Stimulated activated CD8-positive, alpha-beta memory T cell treated with anti-CD3 and anti-CD28 coated beads, Interleukin-4, amount 100 ng/mL, for 24 hours (primary cell): ENCODE measurements at regions not wholly inside any gene's neighbourhood (a gene's known extent, or its start where the extent isn't known, plus 50 kb on each side); places are given as distances from the start of the nearest gene placed in this dataset.

Experiments used
- DNase-seq: peaks from one replicate; pipeline ENCODE4 v3.0.0-alpha.2; 2020; ENCODE audit warnings: low read depth

DNA sequence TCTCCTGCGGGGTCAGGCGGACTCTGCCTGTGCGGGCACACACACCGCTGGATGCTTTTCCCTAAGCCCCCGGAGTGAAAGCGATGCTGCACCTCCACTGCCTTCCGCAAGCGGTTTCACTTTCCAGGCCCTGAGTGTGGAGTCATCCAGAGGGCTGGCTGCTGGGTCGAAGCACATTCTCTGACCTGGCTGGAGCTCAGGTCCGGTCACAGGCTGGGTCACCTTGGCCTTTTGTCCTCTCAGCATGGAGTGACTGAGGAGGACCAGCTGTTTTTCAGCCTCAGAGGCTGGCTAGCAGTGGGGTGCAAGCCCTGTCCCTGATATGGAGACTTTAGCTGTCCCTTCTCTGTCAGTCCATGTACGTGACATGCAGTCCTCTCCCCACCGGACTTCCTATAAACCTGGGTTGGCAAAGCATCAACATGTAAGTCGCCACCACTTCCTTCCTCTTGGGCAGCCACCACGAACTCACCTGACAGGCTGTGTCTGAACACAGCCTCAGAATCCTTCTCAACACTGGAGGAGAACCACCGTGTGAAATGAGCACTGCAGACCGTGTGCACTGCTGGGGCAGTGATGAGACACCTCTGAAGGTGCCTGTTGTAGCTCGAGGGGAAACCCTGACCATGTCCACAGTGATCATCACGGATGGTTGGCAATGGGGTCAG is 51.3 kb downstream of the GADD45G start:
- no peak for DNase-seq

DNA sequence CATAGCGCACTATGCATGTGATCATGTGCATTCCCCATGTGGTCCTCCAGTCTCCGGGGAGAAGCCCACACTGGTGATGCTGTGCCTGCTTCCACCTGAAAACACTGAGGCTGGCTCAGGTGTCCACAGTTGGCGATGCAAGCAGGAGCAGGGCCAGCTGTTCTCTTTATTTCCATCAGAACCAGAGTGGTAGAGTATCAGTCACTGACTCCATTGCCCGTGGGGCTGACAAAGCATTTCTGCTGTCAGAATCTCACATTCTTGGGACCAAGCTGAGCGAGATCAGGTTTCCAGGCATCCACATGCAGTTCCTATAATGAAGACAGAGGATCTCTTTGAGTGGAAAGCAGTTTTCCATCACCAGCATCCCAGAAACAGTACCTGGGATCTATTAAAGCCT is 52.5 kb downstream of the GADD45G start:
- no peak for DNase-seq

DNA sequence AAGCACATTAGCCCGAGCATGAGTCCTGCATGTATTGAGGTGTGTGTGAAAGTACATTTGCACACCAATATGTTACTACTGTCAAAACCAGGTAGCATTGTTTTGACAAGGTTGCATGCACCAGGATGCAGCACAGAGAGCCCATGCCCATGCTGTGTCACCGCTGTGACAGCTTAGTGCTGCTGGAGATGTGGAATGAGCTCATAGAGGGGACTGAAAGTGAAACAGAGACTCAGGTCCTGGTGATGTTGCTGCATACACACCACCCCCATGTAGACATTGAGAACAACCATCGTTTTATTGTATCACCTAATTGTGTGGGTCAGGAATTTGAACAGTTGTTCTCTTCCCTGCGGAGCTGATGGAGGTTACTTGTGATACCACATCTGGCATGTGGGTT is 53.0 kb downstream of the GADD45G start:
- DNase-seq: no peak

DNA sequence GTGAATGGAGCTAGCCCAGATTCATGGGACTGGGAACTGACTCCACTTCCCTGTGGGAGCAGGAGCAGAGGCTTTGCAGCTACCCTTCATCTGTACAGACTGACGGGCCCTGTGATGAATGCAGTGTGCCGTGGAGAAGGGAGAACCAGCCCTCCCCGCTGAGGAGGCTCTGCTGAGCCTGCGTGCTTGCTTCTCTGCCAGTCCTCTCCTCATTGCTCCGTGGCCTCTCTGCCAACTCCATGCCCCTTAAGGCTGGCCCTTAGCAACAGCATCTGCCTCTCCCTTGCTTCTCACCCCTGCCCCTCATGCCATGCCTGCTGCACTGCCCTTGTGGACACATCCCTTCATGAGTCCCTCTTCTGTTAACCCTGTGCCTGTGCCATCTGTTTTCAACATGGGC is 53.6 kb downstream of the GADD45G start:
- DNase-seq: no peak

DNA sequence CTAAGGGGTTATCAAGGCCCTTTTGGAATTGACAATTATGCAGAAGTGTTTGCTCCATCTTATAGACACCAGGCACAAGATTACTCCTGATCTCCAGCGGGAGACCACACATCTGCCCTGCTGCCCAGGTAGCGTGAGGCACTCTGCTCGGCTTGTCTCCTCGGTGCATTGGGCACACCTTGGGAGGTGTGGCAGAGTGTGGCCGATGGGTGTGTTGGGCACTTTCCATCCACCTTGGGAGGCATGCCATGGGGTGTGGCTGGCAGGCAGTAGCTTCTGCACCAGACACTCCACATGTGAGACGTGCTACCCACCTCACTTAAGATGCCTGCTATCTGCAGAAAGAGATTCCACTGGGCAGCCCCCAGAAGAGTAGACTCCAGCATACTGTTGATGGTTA is 54.1 kb downstream of the GADD45G start:
- DNase-seq: no peak

DNA sequence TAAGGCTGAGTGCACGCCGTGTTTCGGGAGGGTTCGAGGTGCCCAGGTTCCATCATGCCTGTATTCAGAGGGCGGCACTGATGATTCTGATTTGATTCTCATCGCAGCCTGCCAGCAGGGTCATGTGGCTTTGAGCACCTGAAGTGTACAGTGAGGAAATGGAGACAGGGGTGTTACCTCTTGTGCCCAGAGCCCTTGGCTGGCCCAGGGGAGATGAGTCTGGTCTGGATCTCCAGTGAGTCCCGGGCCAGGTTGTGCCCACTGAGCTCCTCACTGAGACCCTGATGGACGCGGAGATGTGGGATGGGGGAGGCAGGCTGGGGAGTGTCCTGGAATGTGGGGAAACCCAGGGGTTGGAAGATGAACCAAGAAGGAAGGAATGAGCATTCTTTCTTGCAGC is 54.7 kb downstream of the GADD45G start:
- no peak for DNase-seq

DNA sequence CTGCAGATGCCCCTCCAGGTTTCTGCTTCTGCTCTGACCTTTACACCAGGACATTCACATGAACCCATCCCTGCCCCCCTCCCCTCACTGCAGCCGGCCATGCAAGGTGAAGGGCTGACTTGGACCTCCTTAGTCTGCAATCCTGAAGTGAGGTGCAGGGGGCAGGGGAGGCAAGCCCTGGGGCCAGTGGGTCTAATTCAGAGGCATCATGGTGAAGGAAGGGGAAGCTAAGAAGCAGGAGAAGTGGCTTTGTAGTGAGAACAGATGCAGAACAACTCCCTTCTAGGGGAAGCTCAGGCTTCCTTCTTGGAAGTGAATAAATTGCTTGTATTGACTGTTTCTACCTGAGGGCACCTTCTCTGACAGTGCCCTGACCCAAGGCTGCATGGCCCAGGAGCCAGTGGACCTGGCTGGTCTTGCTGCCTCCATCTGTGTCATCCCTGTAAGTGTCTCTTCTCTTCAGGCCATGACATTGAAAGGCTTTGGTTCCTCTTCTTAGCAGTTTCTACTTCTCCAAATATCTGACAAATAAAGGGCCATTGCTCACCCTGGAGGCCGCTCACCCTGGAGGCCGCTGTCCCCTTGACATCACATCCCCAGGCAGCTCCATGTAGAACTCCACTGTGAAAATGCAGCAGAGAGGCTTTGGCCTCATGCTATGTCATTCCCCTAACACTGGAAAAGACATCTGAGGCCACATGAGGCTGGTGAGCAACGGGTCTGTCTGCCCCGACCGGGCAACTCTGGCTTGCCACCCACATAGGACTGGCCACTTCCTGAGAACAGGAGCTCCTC is 55.3 kb downstream of the GADD45G start:
- no peak for DNase-seq

DNA sequence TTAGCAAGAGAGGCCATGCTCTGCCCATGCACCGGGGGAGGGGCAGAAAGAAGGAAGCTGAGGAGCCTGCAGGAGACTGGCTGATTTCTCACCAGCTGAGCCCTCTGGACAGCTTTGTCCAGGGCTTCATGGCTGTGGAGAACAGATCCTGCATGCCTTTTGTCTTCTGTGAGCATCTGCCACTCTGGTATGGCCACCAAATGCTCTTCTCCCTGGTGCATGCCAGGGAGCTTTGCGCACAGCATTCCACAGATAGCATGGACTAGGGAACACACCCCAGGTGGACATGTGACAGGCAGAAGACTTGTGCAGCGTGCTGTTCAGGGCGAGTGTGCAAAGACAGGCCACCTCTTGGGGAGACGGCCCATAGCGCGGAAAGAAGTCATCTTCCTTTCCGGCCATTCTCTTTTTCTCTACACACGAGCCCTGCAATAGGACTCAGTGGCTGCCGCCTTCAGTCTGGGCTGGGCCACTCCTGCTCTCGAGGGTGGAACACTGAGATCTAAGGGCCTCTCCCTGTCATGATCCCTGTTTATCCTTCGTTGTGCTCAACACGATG is 56.7 kb downstream of the GADD45G start:
- no peak for DNase-seq

DNA sequence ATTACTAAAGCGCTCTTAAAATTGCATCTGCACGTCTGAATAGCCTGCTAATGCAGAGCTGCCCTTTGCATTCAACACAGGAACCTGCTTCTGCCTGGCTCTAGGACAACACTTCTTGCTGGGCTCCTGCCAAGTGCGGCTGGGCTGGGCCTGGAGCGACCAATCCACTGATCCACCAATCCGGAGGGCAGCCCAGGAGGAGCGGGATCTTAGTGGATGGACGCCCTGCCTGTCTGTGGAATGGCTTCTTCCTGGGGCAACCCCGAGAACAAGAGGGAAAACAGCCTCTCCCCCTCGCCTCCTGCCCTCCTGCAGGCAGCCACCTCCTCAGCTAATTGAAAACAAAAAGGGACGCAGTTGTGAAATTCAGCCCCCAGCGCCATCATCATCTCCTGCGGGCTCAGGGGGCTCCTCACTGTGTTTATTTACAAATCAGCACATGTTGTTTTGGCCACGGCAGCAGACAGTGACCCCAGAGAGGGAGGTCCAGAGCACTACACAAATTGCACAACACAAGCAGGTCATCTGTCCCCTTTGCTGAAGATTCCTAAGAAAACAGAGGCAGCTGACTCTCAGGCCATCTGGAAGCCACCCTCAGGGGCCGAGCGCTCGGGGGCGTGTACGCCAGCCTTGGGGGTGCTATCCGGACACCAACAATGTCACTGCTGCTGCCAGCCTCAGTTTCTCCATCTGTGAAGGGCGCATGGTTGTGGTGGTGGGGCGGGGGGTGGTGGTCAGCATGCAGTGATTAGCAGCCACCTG is 57.3 kb downstream of the GADD45G start:
- no peak for DNase-seq

DNA sequence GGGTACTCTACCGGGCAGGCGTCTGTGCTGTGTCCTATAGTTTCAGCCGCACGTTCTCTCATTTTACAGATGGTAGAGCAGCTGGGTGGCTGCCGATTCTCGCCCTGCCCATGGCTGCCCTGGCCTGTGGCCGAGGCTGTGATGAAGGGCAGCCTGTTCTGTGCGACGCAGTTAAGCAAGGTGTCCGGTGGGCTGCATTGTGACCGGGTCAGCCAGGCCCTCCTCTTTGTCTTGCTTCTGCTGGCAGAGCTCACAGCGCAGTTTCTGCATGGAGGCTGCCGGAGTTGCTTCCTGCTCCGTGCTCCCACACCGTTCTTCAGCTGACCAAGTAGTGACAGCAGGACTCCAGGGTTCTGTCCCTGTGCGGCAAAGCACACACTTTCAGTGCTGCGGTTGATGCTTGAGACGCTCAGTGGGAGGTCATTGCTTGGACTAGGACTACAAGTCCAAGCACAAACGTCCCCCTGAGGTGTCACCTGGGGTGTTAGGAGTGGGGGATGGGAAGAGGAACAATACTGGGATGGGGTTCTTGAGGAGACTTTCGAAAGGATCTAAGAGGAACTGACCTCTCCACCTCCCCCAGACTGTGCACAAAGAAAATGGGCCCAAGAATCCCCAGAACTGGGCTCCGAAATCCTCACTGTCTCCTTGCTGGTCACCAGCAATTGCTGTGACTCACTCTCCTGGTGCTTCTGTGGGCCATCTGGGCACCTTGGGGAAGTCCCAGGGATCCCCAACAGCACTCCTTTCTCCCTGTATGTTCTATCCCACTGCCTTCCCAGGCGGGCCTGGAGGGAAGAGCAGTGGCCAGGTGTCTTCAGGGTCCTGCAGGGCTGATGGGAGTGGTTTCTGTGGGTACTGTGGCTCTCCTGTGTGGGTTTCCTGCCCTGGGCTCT is 58.2 kb downstream of the GADD45G start:
- no peak for DNase-seq

DNA sequence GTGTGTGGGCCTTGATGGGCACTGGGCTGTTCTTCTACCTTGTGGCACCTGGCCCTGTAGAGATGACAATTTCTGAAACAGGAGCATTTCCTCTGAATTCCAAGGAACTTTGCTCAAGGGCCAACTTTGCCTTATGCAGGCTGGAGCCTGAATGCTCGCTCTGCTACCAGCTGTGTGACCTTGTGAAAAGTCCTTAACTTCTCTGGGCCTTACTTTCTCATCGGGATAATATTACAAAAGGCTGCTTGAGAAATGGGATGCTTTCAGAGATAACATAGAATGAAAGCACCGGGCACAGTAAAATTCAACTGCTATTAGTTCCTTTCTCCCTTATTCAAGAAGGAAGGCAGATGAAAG is 58.8 kb downstream of the GADD45G start:
- no peak for DNase-seq

DNA sequence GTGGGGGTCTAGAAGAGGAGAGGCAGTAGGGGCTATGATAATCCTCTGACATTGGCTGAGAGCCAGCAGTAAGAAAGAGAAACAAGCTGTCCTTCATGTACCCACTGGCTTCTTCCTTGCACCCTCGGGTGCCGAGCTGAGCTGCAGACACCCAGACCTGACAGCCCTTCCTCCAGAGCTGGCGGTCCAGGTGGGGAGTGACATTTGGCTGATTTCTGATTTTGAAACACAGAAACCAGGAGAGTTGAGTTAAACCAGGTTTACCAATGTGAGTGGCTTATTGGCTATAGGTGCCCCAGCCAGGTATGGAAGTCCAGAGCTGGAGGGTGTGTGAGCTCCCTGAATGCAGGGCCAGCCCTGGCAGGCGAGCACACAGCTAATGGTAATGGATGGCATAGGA is 59.2 kb downstream of the GADD45G start:
- DNase-seq: no peak

DNA sequence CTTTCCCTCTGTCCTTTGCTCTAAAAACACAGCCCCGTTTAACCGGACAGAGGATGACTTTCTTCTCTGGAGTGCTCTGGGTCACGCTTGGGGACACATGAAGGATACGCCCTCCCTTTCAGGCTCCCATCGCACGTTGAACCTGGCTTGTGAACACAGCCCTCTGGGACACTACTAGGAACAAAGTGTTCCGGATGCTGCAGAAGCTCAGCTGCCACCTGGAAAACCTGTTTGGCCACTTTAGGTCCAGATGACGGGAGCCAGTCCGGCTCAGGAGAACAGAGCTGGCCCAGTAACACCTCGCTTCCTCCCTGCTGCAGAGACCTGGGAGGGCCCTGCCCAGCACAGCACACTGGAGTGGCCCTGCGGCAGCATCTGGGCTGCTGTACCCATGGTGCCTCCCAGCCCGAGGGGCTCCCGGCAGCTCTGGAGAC is 60.1 kb downstream of the GADD45G start:
- no peak for DNase-seq

DNA sequence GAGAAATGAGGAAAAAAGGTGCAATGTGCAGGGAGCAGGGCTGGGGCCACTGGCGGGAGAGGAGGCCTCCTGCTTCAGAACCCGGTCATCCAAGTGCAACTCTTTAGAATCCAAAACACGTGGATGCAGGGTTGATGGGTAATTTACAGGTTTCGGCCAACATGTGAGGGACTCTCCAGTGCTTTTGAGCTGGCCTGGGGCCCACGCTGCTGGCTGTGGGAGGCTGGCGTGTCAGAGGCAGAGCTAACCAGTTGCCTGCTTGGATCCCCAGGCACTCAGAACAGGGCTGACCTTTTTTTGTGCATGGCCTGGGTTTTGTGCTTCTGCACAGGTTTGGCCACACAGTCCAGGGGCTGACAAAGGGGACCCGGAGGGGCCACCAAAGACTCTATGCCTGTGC is 61.6 kb downstream of the GADD45G start:
- no peak for DNase-seq

DNA sequence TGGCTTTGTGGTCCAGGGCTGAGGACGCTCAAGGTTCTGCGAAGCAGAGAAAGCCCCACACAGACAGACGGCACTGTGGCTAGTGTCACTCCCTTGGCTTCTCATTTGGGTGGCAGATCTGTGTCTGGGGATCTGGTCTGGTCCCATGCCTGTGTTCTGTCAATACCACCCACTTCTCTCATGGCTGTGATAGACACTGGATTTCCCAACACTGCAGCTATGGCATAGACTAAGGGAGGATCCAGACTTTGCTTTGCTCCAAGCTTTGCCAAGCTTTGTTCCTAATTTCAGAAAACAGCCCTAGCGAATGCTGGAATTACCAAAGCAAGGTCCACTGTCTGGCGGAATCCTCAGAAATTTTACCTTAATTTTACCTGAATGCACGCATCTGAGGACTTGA is 62.1 kb downstream of the GADD45G start:
- no peak for DNase-seq

DNA sequence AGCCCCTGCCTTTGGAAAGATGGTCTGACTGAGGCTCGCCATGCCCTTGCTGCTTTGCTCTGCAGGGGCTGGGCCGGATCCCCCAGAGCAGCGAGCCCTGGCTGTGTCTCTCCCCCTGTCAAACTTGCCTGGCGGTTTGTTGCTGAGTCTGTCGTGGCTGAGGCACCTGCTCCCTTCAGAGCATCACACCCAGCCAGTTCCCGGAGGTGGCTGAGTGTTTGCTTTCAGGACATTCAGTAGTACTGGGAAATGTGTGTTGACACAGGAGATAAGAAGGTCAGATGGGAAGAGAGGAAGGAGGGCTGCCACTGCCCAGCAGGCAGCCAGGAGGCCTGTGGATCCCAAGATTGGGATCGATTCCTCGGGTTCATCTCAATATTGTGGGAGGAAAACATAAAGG is 62.9 kb downstream of the GADD45G start:
- no peak for DNase-seq

DNA sequence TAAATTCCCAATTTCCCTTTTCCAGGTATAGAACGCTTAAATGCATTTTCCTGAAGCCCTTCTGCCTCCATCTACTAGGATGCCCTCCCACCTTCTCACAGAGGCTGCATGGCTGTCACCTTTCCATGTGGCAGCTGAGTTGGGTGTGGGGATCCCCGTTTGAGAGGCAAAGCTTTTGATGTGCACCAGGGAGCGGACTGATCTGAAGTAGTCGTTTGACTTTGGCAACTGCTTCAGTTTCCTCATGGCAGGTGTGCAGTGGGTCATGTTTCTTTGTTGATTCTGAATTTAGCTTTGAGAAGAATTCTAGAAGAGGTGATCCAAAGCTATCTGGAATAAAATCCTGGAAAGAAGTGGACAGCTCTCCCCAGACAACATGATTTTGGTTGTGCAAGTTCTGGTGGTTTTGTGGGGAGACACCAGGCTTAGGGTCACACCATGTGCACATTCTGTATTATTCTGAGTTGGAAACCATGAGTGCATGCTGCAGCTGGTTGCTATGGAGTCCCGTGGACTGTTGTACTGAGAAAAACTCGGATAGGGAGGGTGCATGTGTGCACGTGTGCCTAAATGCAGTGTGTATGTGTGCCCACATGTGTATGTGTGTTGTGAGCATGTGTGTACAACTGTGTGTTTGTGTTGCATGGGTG is 63.5 kb downstream of the GADD45G start:
- DNase-seq: no peak

DNA sequence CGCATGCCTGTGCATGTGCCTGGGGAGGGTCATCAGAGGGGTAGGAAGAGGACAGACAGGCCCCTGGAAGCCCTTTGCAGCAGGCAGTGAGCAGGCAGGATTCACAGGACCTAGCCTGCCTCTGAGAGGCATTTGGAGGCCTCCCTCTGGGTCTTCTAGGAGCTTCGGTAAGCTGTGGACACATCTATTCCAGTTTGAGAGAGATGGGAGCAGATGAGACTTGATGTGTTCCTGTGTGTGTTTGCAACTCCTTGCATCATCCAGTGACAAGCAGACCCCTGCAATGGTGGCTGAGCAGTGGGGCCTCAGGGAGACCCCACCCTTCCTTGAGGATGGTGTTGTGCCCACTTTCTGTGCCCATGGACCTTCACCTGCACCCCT is 64.0 kb downstream of the GADD45G start:
- DNase-seq: no peak

DNA sequence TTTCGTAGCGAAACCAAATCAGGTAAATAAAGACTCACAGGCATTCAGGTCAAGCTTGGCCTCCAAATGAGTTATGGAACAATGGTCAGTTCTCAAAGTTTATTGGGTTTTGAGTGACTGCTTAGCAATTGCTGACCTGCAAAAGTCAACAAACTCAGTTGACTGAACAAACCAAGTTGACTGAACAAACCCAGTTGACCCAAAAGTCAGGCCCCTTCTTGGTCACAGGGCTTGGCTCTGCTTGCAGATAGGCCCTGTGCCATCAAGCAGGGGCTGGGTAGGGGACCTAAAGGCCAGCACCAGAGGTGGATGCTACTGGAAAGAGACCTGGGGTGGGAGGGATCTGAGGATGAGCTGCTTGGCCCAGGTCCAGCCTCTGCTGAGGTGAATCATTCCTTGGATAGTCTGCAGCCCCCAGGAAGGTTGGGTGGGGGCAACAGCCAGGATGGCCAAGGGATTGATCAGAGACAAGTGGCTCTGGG is 64.6 kb downstream of the GADD45G start:
- no peak for DNase-seq

DNA sequence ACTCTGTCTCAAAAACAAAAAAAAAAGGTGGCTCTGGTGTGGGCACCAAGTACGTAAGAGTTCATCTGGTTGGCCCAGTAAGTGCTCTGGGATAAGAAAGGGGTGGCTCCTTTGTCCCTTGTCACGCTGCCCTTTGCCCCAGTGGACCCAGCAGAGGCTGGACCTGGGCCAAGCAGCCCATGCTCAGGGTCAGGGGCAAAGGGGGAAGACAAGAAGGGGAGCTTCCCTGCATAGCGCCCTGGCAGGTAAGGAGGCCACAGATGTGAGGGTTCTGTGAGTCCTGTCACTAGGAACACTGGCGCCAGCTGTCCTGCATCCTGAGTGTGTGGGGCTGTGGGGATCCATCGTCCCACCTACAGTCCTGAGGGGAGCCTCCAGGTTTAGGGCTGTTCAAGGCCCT is 65.3 kb downstream of the GADD45G start:
- DNase-seq: no peak

DNA sequence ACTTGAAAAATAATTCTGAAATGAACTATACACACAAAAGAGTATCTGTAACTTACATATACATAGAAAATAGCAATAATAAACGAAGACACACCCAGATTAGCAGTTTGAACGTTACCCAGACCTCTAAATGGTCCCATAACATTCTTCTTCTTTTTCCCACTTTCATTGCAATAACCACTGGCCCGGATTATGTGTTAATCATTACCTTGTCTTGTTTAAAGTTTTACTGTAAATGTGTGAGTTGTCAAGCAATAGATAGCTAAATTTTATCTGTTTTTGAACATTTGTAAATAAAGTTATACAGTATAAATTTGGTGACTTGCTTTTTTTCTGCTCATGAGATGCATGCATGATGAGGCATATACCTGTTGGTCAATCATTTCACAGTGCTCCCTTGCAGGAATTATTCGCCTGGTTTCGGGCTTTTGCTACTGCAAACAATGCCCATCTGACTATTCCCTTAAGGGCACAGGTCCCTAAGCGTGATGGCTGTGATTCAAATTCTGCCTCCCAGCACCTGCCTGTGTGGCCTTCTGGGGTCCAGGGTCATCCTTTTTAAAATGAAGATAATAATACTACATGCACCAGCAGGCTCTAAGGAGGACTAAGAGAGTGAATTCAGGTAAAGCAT is 66.1 kb downstream of the GADD45G start:
- DNase-seq: no peak
